GM18505 (cell line): ENCODE measurements at regions not wholly inside any gene's neighbourhood (a gene's known extent, or its start where the extent isn't known, plus 50 kb on each side); places are given as distances from the start of the nearest gene placed in this dataset.

ENCODE experiments used
- ATAC-seq: cut with Tn5 transposase; IDR thresholded peaks from one replicate; pipeline ENCODE4 v1.9.1; 2021; ENCODE audit not compliant: unreplicated experiment
- POLR2A ChIP-seq: IDR thresholded peaks from 4 replicates; pipeline ENCODE4 v1.6.1; 2011; ENCODE audit warnings: borderline replicate concordance; ENCODE audit not compliant: insufficient read depth, insufficient read length; ENCODE audit errors: extremely low read depth

- no peak for TF ChIP-seq POLR2A
- no peak for ATAC-seq
Measured at GRCh38 chr2:125456693-125457363, 1199.1 kb upstream of the GYPC start.

GRCh38 chr2:125471963-125472362 is 1184.0 kb upstream of the GYPC start:
- TF ChIP-seq POLR2A, result no peak
- ATAC-seq, result peak; percentile 87

- ATAC-seq, result no peak
- no peak for TF ChIP-seq POLR2A
Measured at GRCh38 chr2:125479143-125479636, 1176.8 kb upstream of the GYPC start.

GRCh38 chr2:125490308-125490707 is 1165.7 kb upstream of the GYPC start:
- no peak for TF ChIP-seq POLR2A
- ATAC-seq, result no peak

DNA sequence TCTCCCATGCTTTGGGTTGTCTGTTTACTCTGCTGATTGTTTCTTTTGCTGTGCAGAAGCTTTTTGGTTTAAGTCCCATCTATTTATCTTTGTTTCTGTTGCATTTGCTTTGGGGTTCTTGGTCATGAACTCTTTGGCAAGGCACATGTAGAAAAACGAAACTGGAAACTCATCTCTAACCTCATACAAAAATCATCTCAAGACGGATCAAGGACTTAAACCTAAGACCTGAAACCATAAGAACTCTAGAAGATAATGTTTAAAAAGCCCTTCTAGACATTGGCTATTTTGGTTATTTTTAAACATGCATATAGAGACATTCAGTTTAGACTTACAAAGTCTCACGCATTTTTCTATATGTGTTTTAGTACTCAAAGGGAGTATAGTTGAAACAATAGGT is 1164.3 kb upstream of the GYPC start:
- TF ChIP-seq POLR2A, result no peak
- no peak for ATAC-seq

GRCh38 chr2:125512313-125512712 is 1143.6 kb upstream of the GYPC start:
- no peak for ATAC-seq
- no peak for TF ChIP-seq POLR2A

- no peak for ATAC-seq
- no peak for TF ChIP-seq POLR2A
Measured at GRCh38 chr2:125516496-125517109, 1139.4 kb upstream of the GYPC start.

- no peak for ATAC-seq
- no peak for TF ChIP-seq POLR2A
Measured at GRCh38 chr2:125526093-125526492, 1129.9 kb upstream of the GYPC start.

GRCh38 chr2:125535089-125535488 is 1120.9 kb upstream of the GYPC start:
- TF ChIP-seq POLR2A, result no peak
- no peak for ATAC-seq

DNA sequence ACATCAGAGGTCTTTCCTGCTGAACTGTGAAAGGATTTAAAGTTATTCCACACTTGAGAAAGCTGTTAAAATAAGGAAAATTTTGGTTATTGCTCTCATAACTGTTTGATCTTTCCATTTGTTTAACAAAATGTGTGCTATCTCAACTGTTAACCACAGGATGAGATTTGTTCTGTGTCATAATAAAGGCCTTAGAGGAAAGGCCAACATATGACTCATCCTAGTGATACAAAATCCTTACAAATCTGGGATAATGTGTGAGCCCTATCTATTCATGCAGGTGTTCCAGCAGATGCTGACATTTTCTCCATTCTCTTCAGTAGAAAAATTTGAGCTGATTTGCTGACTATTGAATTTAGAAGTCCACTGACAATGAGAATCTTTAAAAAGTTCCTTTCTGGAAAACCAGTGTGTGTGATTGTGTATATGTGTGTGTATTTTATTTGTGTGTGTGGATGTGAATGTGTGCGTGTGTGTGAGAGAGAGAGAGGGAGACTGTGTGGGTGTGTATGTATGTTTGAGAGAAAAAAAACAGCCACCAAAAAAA is 1111.9 kb upstream of the GYPC start:
- TF ChIP-seq POLR2A, result no peak
- no peak for ATAC-seq

GRCh38 chr2:125553768-125554167 is 1102.2 kb upstream of the GYPC start:
- no peak for TF ChIP-seq POLR2A
- ATAC-seq, result no peak

DNA sequence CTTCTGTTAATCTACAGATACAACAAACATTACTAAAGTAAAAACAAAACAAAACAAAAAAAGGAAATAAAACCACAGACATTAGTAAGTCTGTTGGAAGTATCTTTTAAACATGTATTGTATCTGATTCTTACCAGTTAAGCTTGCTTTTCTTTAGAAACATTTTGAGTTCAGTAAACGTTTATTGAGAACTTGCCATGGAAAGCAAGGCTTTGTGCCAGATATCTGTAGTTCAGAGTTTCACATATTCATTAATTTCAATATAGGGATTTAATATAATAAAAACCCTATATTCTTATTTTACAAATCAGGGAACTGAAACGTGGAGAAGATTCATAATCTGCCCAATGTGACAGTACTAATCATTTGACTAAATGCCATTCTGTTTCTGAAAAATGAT is 1101.0 kb upstream of the GYPC start:
- ATAC-seq, result no peak
- no peak for TF ChIP-seq POLR2A

DNA sequence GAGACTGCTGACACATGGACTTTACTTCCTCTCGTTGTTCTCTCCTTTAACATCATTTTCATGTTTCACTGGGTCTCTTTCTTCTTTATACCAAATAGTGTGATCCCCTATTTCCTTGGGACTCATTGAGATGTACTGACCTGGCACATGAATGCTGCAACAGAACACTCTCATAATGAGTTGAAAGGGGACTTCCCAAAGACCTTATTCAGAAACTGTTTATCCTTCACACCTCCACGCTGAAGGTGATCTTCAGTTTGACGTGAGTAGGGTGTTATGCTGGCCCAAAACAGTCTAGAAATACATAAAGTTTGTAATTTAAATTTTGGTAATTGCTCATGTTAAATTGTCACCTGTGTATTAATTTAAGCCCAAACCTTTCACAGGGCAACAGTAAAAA is 1096.8 kb upstream of the GYPC start:
- ATAC-seq, result no peak
- no peak for TF ChIP-seq POLR2A

DNA sequence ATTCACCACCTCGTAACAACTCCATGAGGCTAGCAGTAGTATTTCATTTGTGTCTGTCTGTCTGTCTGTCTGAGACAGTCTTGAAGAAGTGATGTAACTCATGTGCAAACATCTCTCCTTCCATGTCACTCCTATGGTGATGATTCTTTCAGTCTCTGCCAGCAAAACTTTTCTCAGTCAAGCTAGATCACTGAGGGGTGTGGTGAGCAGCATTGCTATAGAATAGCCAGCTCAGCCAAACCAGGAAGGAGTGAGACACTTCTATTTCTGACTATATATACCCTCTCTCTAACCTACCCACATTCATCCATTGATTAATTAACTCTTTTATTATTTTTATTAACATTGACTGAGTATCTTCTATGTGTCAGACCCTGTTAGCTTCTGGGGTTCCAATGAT is 1095.1 kb upstream of the GYPC start:
- ATAC-seq, result no peak
- no peak for TF ChIP-seq POLR2A
